ENCODE measurements at regions not wholly inside any gene's neighbourhood (a gene's known extent, or its start where the extent isn't known, plus 50 kb on each side); places are given as distances from the start of the nearest gene placed in this dataset.

- DNase-seq (ENCODE audit: low read depth in 3 of 3): no peak
These were observed 1084.7 kb downstream of the EFNB2 start for GRCh38 chr13:105450784-105451183.

GRCh38 chr13:105448811-105449210, 1086.7 kb downstream of the EFNB2 start:
- DNase-seq (ENCODE audit: low read depth in 3 of 3): no peak

GRCh38 chr13:105446197-105446596, 1089.3 kb downstream of the EFNB2 start:
- no peak for DNase-seq (ENCODE audit: low read depth in 3 of 3)

- no peak for DNase-seq (ENCODE audit: low read depth in 3 of 3)
These were observed 1089.7 kb downstream of the EFNB2 start for GRCh38 chr13:105445796-105446195.

GRCh38 chr13:105442949-105443699, 1092.3 kb downstream of the EFNB2 start:
- DNase-seq (ENCODE audit: low read depth in 3 of 3): no peak

GRCh38 chr13:105442040-105442439, 1093.4 kb downstream of the EFNB2 start:
- DNase-seq (ENCODE audit: low read depth in 3 of 3): no peak

- DNase-seq (ENCODE audit: low read depth in 3 of 3): no peak
These were observed 1094.3 kb downstream of the EFNB2 start for GRCh38 chr13:105441051-105441750.

GRCh38 chr13:105436943-105437342, 1098.5 kb downstream of the EFNB2 start:
- no peak for DNase-seq (ENCODE audit: low read depth in 3 of 3)

- DNase-seq (ENCODE audit: low read depth in 3 of 3): no peak
These were observed 1103.0 kb downstream of the EFNB2 start for GRCh38 chr13:105432438-105432837.

- no peak for DNase-seq (ENCODE audit: low read depth in 3 of 3)
These were observed 1106.7 kb downstream of the EFNB2 start for GRCh38 chr13:105428811-105429210.

- no peak for DNase-seq (ENCODE audit: low read depth in 3 of 3)
These were observed 1109.0 kb downstream of the EFNB2 start for GRCh38 chr13:105426441-105426840.

- no peak for DNase-seq (ENCODE audit: low read depth in 3 of 3)
These were observed 1120.8 kb downstream of the EFNB2 start for GRCh38 chr13:105414639-105415038.

- DNase-seq (ENCODE audit: low read depth in 3 of 3): no peak
These were observed 1123.3 kb downstream of the EFNB2 start for GRCh38 chr13:105412171-105412570.

- peak in 1 of 3 donors; percentile 16 for DNase-seq (ENCODE audit: low read depth in 3 of 3)
These were observed 1124.9 kb downstream of the EFNB2 start for GRCh38 chr13:105410602-105411001.

- DNase-seq (ENCODE audit: low read depth in 3 of 3): no peak
These were observed 1128.9 kb downstream of the EFNB2 start for GRCh38 chr13:105406551-105406950.

- no peak for DNase-seq (ENCODE audit: low read depth in 3 of 3)
These were observed 1132.4 kb downstream of the EFNB2 start for GRCh38 chr13:105403086-105403485.

GRCh38 chr13:105395041-105395440, 1140.4 kb downstream of the EFNB2 start:
- DNase-seq (ENCODE audit: low read depth in 3 of 3): no peak

- no peak for DNase-seq (ENCODE audit: low read depth in 3 of 3)
These were observed 1146.1 kb downstream of the EFNB2 start for GRCh38 chr13:105389373-105389772.

- DNase-seq (ENCODE audit: low read depth in 3 of 3): no peak
These were observed 1158.0 kb downstream of the EFNB2 start for GRCh38 chr13:105377452-105377851.

- no peak for DNase-seq (ENCODE audit: low read depth in 3 of 3)
These were observed 1165.3 kb downstream of the EFNB2 start for GRCh38 chr13:105370011-105370650.

- DNase-seq (ENCODE audit: low read depth in 3 of 3): no peak
These were observed 1166.7 kb downstream of the EFNB2 start for GRCh38 chr13:105368781-105369180.

GRCh38 chr13:105365831-105366230, 1169.6 kb downstream of the EFNB2 start:
- no peak for DNase-seq (ENCODE audit: low read depth in 3 of 3)

GRCh38 chr13:105365021-105365550, 1170.4 kb downstream of the EFNB2 start:
- DNase-seq (ENCODE audit: low read depth in 3 of 3): no peak

All from stimulated activated CD4-positive, alpha-beta T cell treated with anti-CD3 and anti-CD28 coated beads, TNF-alpha, amount 100 ng/mL, for 48 hours (primary cell).